ENCODE measurements at regions not wholly inside any gene's neighbourhood (a gene's known extent, or its start where the extent isn't known, plus 50 kb on each side); places are given as distances from the start of the nearest gene placed in this dataset.

GRCh38 chr5:61649231-61649630 lies 317.2 kb downstream of the ZSWIM6 start:
- no peak for DNase-seq (ENCODE audit: low spot score)
- TF ChIP-seq CTCF (IDR thresholded peaks at IDR 0.05; ENCODE audit: extremely low read depth, insufficient read depth, missing control alignments): no peak
- in situ Hi-C loops (cut with MboI; ENCODE audit: low pct_unique_long_range_greater_than_20kb, low sequenced_read_pairs, unreplicated experiment): no loop called here

- DNase-seq (ENCODE audit: low spot score): no peak
- in situ Hi-C loops (cut with MboI; ENCODE audit: low pct_unique_long_range_greater_than_20kb, low sequenced_read_pairs, unreplicated experiment): loop anchor here (25.0 kb wide), 1 partner anchor 588 kb away; no protein-coding TSS in a partner anchor
- TF ChIP-seq CTCF (IDR thresholded peaks at IDR 0.05; ENCODE audit: extremely low read depth, insufficient read depth, missing control alignments): no peak
Observed at GRCh38 chr5:61649971-61650370, 317.9 kb downstream of the ZSWIM6 start.

- in situ Hi-C loops (cut with MboI; ENCODE audit: low pct_unique_long_range_greater_than_20kb, low sequenced_read_pairs, unreplicated experiment): loop anchor here (25.0 kb wide), 1 partner anchor 588 kb away; no protein-coding TSS in a partner anchor
- no peak for DNase-seq (ENCODE audit: low spot score)
- no peak for TF ChIP-seq CTCF (IDR thresholded peaks at IDR 0.05; ENCODE audit: extremely low read depth, insufficient read depth, missing control alignments)
Observed at GRCh38 chr5:61650661-61651060, 318.6 kb downstream of the ZSWIM6 start.

GRCh38 chr5:61651195-61651594 lies 319.1 kb downstream of the ZSWIM6 start:
- no peak for TF ChIP-seq CTCF (IDR thresholded peaks at IDR 0.05; ENCODE audit: extremely low read depth, insufficient read depth, missing control alignments)
- DNase-seq (ENCODE audit: low spot score): no peak
- in situ Hi-C loops (cut with MboI; ENCODE audit: low pct_unique_long_range_greater_than_20kb, low sequenced_read_pairs, unreplicated experiment): loop anchor here (25.0 kb wide), 1 partner anchor 589 kb away; no protein-coding TSS in a partner anchor

- in situ Hi-C loops (cut with MboI; ENCODE audit: low pct_unique_long_range_greater_than_20kb, low sequenced_read_pairs, unreplicated experiment): loop anchor here (25.0 kb wide), 1 partner anchor 591 kb away; no protein-coding TSS in a partner anchor
- TF ChIP-seq CTCF (IDR thresholded peaks at IDR 0.05; ENCODE audit: extremely low read depth, insufficient read depth, missing control alignments): no peak
- no peak for DNase-seq (ENCODE audit: low spot score)
Observed at GRCh38 chr5:61652916-61653315, 320.9 kb downstream of the ZSWIM6 start.

GRCh38 chr5:61653807-61654580 lies 321.9 kb downstream of the ZSWIM6 start:
- DNase-seq (ENCODE audit: low spot score): no peak
- in situ Hi-C loops (cut with MboI; ENCODE audit: low pct_unique_long_range_greater_than_20kb, low sequenced_read_pairs, unreplicated experiment): loop anchor here (25.0 kb wide), 1 partner anchor 592 kb away; no protein-coding TSS in a partner anchor
- TF ChIP-seq CTCF (IDR thresholded peaks at IDR 0.05; ENCODE audit: extremely low read depth, insufficient read depth, missing control alignments): no peak

Data from GM13977 (cell line).